WERI-Rb-1 (cell line): ENCODE measurements at regions not wholly inside any gene's neighbourhood (a gene's known extent, or its start where the extent isn't known, plus 50 kb on each side); places are given as distances from the start of the nearest gene placed in this dataset.

Source experiments
- DNase-seq: peaks from one replicate; pipeline ENCODE4 v3.0.0-alpha.2; 2020
- H3K27ac ChIP-seq: fragments of 250-450 bp; sonication (Bioruptor Pico); 2 replicates; pipeline ENCODE4 v1.5.1; 2020; ENCODE audit warnings: mild to moderate bottlenecking, moderate library complexity
- H3K27me3 ChIP-seq: fragments of 250-450 bp; sonication (Bioruptor Pico); 2 replicates; pipeline ENCODE4 v1.5.1; 2021; ENCODE audit warnings: mild to moderate bottlenecking, low read depth, moderate library complexity; ENCODE audit not compliant: insufficient read depth, severe bottlenecking
- H3K36me3 ChIP-seq: fragments of 250-450 bp; sonication (Bioruptor Pico); 2 replicates; pipeline ENCODE4 v1.5.1; 2020; ENCODE audit warnings: mild to moderate bottlenecking, moderate library complexity
- H3K4me3 ChIP-seq: 2 replicates; pipeline ENCODE4 v1.5.1; 2011; ENCODE audit warnings: low read depth, mild to moderate bottlenecking, control low read depth, low read length
- H3K9me3 ChIP-seq: fragments of 250-450 bp; sonication (Bioruptor Pico); 2 replicates; pipeline ENCODE4 v1.5.1; 2021; ENCODE audit warnings: mild to moderate bottlenecking, moderate library complexity; ENCODE audit not compliant: severe bottlenecking
- TF ChIP-seq, protein P1 (sequence below): IDR thresholded peaks from 2 replicates; pipeline ENCODE4 v1.5.1; 2011; ENCODE audit warnings: low read depth, mild to moderate bottlenecking, control low read depth, inconsistent platforms, low read length

- no peak for DNase-seq
- Histone ChIP-seq H3K36me3 (no peaks in the 10 kb centered on the region), H3K27ac (no peak overlapping the region), H3K4me3 (no peak overlapping the region), H3K27me3 (no peaks in the 10 kb centered on the region), H3K9me3 (no peaks in the 10 kb centered on the region)
- TF ChIP-seq, protein P1, sequence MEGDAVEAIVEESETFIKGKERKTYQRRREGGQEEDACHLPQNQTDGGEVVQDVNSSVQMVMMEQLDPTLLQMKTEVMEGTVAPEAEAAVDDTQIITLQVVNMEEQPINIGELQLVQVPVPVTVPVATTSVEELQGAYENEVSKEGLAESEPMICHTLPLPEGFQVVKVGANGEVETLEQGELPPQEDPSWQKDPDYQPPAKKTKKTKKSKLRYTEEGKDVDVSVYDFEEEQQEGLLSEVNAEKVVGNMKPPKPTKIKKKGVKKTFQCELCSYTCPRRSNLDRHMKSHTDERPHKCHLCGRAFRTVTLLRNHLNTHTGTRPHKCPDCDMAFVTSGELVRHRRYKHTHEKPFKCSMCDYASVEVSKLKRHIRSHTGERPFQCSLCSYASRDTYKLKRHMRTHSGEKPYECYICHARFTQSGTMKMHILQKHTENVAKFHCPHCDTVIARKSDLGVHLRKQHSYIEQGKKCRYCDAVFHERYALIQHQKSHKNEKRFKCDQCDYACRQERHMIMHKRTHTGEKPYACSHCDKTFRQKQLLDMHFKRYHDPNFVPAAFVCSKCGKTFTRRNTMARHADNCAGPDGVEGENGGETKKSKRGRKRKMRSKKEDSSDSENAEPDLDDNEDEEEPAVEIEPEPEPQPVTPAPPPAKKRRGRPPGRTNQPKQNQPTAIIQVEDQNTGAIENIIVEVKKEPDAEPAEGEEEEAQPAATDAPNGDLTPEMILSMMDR: no peak
Observed at GRCh38 chr4:27934871-27935270, 1074.2 kb downstream of the STIM2 start.

- Histone ChIP-seq H3K36me3 (no peaks in the 10 kb centered on the region), H3K27me3 (no peaks in the 10 kb centered on the region), H3K27ac (no peak overlapping the region), H3K4me3 (no peak overlapping the region), H3K9me3 (no peaks in the 10 kb centered on the region)
- TF ChIP-seq, protein P1: no peak
- DNase-seq: no peak
Observed at GRCh38 chr4:27946799-27947198, 1086.2 kb downstream of the STIM2 start.

- Histone ChIP-seq H3K27ac (no peak overlapping the region), H3K9me3 (no peaks in the 10 kb centered on the region), H3K36me3 (no peaks in the 10 kb centered on the region), H3K4me3 (no peak overlapping the region), H3K27me3 (no peaks in the 10 kb centered on the region)
- DNase-seq: no peak
- TF ChIP-seq, protein P1: no peak
Observed at GRCh38 chr4:27947302-27947701, 1086.7 kb downstream of the STIM2 start.

GRCh38 chr4:27964095-27964494 lies 1103.5 kb downstream of the STIM2 start:
- Histone ChIP-seq H3K36me3 (no peaks in the 10 kb centered on the region), H3K27me3 (no peaks in the 10 kb centered on the region), H3K9me3 (no peaks in the 10 kb centered on the region), H3K27ac (no peak overlapping the region), H3K4me3 (no peak overlapping the region)
- TF ChIP-seq, protein P1: no peak
- no peak for DNase-seq

DNA sequence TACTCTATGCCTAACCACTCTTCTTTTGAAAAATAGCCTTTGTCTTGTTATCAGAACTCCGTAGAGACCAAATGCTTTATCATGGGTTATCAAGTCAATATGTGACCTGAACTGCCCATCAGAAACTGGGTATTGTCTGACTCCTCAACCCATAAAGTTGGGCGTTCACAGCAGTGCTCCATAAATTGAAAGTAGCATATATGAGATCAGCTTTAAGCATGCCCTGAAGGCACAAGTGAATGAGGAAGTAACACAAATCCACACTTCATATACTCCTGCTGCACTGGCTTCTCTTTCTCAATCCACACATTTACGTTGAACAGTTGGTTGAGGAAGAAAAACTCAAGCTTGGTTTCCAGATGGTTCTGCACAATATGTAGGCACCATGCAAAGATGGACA lies 1106.0 kb downstream of the STIM2 start:
- TF ChIP-seq, protein P1: no peak
- no peak overlapping the region for H3K27ac ChIP-seq
- DNase-seq: no peak
- no peaks in the 10 kb centered on the region for H3K36me3 ChIP-seq
- no peaks in the 10 kb centered on the region for H3K9me3 ChIP-seq
- no peak overlapping the region for H3K4me3 ChIP-seq
- H3K27me3 ChIP-seq: no peaks in the 10 kb centered on the region

GRCh38 chr4:27973056-27973455 lies 1112.4 kb downstream of the STIM2 start:
- peak; percentile 53 for DNase-seq
- TF ChIP-seq, protein P1: no peak
- Histone ChIP-seq H3K4me3 (no peak overlapping the region), H3K36me3 (no peaks in the 10 kb centered on the region), H3K27ac (no peak overlapping the region), H3K9me3 (no peaks in the 10 kb centered on the region), H3K27me3 (no peaks in the 10 kb centered on the region)
